GM19035 (cell line): ENCODE measurements at regions not wholly inside any gene's neighbourhood (a gene's known extent, or its start where the extent isn't known, plus 50 kb on each side); places are given as distances from the start of the nearest gene placed in this dataset.
"Not testable (repeated sequence)": the region's sequence is repeated elsewhere in the genome, so short reads cannot be mapped to it uniquely, and the experiment has no call there.

ENCODE experiments used
- ATAC-seq: cut with Tn5 transposase; IDR thresholded peaks from one replicate; pipeline ENCODE4 v1.9.1; 2021; ENCODE audit not compliant: unreplicated experiment

DNA sequence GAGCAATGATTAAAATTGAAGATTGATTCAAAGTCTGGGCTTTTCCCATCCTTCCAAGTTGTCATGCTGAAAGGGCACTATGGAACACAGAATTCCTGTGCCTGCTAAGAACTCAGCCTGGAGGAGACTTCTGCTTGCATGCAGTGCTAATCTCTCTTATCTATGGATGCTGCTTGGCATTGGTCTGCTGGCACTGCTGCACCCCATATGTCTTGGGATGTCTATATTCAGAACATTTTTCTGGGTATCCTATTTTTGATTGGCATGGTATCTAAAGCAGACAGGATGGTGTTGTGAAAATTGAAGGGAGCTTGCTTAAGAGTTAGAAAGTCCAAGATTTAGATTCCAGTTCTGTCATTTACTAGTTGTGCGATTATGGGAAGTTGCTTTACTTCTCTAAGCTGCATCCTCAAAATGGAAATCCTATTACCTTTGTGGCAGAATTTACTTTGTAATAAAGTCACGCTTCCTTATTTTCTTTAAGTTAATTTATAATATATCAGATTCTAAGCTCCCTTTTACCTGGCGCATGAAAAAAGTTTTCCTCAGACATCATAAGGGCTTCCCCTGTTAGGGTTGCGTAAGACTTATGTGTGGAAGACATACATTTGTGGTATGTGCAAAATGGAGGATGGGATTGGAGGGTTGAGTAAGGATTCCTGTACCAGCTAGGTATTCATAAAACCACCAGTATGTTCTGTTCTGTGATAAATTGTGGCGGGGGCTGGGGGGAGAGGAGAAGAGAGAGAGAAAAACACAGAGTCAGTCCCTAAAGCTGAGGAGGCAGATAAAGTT lies 254.0 kb downstream of the DMAC1 start:
- ATAC-seq = no peak

DNA sequence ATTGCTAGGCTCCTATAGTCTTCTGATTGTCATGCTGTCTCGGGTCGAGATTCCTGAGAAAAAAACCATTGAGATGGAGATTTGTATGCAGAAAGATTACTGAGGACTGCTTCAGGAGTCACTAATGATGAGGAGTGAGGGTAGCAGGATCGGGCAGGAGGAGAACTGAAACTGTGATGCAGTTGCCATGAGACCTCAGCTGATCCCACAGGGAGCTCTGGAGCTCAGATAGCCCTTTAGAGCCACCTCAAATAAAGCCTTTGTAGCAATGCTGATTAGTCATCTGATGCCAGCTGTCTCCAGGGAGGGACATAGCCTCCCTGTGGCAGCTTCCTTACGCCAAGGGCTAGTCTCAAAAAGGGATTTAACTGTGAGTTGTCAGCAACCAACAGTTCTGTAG lies 256.9 kb downstream of the DMAC1 start:
- ATAC-seq = no peak

DNA sequence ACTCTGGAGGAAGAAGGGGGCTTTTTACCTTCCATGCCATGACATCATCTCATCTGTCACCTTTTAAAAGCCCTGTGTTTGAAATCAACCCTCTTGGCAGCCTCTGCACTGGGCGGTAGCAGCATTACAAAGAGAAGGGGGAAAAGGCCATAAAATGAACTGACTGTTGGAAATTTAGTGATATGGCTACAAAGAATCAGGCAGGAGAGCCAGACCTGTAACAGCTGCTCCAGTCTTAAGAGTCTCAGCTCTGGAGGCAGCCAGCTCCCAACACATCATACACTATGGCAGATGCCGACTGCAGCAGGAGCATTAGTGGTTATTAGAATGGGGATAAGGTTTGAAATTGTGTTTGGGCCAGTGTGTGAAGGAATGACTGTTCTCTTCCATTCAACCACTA lies 257.5 kb downstream of the DMAC1 start:
- no peak for ATAC-seq

DNA sequence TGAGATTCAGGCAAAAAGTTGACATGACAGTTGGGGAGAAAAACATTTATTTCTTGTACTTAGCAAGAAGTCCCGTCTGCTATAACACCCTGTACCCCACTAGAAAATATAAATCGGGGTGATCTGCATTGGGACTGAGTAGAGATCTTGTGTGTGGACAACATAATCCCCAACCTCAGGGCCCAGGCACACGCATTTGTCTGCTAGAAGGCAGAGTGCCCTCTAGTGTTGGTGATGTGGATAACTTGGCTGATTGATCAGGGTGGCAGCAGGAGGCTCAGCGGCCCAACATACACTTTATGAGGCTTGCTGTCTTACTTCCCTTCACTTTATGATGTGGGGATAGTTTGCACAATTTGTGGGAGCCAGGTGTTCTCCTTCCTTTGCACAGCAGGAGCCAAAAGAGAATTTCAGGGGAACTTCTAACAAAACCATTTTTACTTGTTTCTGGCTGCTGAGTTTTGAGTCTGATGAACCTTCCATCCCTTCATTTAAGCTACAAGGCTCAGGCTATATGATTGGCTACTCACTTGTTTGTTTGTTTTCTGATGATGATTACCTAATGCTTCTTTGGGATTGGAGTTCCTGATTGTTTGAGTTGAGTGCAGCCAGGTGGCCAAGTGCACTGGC lies 263.2 kb downstream of the DMAC1 start:
- ATAC-seq = peak; percentile 84

DNA sequence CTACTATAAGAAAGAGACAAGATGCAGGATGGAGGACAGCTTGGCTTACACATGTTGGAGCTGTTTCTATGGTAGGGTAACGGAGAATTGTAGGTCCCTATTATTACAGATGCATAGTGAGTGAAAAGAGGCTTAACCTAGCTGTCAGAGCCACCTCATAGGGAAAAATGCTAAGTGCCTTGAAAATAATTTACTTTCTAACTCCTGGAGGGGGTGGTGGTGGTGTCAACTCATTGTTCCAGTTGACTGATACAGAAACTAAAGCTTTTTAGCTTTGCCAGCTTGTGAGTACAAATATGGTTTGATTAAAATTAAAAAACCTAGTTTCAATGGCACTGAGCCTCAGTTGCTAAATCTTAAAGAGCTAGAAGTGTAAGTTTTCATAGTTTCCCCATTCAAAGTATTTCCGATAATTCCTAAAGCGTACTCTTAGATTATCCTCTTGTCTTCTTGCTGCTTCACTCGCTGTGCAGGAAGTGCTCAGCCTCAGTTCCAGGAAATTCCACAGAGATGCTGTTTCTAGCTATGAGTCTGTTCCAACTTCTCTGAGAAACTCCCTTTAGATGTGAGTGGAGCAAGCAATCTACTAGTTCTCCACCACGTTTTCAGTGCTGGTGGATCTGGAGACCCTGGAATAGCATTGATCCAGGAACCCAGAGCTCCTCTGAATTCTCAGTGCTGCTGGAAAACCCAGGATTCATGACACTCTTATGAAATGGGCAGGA lies 265.2 kb downstream of the DMAC1 start:
- no peak for ATAC-seq

DNA sequence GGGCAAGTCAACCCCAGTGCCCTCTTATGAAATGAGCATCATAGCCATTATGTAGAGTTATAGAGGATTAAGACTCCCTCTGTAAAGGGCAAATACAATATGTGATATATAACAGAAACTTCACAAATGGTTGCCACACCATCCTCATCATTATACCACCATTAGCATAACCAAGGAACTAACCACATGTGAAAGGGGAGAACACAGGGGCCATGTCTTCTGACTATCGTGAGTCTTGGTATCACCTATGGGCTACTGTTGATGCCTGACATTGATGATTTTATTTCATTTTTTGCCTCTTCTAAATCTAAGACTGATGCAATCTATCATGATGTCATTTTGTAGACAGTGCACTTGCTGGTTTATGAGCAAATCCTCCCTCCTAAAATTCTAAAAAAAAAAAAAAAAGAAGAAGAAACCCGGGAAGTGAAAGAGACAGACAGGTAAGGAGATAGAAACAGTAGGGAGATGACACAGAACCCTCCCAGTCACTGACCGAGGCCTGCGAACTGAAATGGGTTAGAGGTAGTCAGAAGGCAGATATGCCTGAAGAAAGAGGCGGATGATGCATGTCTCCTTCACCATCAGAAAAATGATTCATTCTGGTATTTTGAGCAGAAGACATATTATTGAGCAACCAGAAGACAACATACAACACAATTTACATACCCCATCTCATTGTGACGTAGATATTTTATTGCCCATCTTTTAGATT lies 266.0 kb downstream of the DMAC1 start:
- ATAC-seq = no peak

DNA sequence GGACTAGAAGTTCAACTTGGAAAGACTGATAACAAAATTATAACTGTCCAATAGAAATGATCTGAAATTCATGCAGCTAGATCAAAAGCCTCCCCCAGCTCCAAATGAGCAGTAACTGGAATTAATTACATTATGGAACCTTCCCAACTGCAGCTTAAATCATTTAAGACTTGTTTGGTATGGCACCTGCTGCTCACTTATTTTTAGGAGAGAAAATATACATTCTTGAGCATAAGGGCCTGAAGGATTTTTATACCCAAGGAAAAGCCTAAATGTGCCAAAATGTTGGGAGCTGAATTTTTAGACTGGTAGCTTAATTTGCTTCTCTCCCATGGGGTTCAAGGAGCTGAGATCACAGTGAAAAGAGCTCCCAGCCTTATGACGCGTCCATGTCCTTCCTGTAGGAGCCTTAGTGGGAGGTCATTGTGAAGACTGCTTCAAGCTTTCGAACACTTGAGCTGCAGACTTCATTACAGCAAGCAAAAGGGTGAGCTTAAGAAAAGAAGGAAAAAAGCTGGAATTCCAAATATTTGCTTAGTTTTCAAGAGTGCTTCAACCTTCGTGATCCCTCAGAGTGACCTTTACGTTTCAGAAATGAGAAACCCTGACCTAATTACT lies 276.0 kb downstream of the DMAC1 start:
- no peak for ATAC-seq

DNA sequence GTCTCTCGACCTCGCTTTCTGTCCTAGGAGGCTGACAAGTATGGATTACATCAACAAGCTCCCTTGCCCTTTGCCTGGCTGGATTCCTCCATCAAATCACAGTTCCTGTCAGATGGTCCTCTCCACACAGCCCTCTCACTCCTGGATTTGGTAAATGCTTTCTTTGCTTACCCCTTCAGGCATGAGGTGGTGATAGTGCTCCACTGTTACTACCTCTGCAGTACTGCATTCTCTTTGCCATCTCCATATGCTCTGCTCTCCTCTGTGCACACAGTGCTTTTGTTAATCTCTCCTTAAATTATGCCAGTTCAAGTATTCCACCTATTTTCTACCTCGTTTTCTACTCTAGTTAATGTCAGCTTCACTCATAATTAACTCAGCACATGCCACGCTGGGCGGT lies 279.2 kb downstream of the DMAC1 start:
- ATAC-seq = no peak

DNA sequence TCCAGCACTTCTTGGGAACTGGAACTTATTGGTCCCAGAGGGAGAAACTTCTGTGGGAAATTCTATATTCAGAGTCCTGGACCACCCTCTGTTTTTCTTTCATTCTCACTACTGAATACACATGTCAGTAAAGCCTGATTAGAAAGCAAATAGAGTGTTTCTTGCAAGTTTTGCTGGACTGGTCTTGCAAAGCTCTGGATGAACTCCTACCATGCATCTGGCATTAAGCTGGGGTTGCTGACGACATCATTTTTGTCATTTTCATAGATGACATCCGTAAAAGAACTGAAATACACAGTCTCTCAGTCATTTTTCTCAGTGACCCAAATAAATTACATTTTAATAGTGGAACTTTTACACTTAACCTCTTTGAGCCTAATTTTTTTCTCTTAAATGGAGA lies 283.2 kb downstream of the DMAC1 start:
- no peak for ATAC-seq

DNA sequence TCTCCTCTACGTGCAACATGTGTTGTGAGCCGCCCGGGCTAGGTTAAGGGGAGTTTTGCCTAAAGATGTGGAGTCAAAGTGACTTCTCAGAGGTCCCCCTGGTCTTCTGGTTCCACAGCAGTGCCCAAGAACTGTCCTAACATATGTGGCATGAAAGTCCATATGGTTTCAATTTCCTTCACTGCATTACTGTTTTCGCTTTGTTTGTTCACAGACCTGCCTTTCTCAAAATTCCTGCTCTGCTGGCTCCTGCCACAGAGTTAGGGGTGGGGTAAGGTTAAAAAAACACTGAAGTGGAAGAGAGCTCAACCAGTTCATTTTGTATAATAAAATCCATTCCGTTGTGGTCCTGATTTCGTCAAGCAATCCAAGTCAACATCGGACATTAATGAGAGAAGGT lies 289.4 kb downstream of the DMAC1 start:
- no peak for ATAC-seq

DNA sequence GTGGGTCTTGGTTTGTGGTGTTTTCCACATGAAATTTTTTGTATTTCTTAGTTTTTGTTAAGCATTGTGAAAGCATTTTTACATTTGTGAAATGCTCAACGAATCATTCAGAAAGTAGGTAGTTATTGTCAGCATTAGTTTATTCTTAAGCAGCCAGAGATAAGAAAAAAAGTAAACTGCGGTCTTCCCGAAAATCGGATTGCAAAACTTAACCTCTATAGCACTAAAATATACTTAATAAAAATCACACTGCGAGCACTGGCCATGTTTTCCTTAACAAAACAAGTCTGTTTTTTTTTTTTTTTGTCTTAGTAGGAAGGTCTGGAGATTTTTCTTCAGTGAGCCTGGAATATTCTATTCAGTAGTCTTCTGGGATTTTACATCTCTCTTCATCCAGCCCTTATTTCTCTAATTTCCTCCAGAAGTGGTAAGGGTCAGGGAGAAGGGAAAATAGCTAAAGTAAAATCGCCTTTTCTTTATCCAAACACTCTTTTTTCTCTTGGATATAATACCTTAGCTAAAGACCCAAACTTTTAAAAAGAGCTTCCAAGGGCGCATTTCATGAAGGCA lies 289.9 kb downstream of the DMAC1 start:
- no peak for ATAC-seq

DNA sequence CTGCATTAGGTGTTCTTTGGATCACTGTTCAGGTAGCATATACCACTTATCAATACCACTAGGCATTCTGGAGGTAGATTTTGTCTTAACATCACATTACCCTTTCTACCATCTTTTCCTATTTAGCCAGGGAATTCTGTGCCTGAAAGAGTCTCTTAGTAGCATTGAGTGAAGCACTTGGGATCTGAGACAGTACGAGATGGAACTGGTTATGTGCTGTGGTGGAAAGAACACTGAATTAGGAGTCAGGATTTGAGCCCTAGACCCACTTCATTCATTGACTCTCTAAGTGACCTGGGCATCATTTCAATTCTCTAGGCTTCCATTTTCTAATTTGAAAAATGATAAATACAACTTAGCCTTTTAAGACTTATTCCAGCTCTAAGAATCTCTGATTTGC lies 291.1 kb downstream of the DMAC1 start:
- ATAC-seq = no peak

DNA sequence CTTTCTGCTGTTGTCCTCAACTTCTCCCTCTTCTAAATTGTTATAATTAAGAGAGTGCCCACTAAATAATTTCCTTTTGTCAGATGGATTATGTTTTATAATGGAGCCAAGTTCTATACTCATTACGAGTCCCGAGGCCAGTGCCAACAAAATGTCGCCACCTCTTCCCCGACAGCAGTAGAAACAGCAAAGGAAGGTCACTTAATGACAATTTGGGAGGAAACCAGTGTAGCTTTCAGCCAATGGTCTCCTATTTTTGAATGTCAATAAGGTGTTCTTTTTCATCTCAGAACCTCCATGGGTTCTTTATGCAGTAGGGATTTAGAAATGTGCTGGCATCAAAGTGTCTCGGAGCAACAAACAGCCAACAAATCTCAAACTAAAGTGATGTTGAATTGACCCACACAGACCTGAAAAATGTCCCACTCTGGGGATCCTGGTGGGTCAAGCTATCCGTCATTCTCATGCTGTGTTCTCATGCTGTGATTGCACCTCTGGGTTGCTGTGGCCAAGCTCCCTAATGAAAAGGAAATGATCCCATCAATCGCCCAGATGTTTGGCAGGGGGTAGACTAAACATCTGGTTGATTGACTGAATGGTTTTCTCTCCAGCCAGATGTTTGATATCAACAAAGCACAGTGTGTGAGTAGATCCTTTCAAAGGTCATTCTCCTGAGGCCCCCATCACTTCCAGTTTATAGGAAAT lies 291.9 kb downstream of the DMAC1 start:
- ATAC-seq = no peak

DNA sequence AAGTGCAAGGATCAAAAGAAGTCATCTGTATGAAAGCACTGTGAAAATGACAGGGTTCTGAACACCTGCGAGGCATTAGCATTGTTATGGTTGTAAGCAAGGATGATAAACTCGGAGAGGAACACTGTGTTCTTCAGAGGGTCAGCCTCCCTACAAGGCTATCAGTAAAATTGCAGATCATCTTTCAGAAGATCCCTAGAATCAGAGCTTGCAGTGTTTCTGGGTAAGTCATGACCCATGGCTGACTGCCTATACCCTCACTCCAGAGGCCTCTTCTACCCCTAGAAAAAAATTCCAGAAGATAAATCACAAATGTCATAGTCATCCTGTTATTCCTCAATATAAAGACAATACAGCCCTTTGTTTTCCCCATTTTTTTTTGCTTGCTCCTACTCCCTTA lies 292.6 kb downstream of the DMAC1 start:
- no peak for ATAC-seq

DNA sequence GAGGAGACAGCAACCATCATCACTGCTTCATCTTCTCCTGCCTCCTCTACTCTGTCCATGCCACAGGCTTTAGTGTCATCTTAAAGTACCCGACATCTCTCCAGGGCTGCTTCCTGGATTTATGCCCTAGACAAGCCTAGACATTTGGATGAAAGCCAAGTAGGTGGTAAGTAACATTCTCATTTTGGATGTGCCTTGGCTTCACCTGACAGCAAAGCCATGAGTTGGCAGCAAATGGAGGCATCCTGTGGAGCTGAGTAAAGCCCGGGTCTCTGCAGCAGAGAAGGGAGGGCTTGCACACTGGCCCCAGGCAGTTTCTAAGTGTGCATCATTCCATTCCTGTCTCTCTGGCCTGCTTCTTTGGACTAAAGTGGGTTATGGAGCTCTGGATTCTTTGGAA lies 299.1 kb downstream of the DMAC1 start:
- no peak for ATAC-seq

DNA sequence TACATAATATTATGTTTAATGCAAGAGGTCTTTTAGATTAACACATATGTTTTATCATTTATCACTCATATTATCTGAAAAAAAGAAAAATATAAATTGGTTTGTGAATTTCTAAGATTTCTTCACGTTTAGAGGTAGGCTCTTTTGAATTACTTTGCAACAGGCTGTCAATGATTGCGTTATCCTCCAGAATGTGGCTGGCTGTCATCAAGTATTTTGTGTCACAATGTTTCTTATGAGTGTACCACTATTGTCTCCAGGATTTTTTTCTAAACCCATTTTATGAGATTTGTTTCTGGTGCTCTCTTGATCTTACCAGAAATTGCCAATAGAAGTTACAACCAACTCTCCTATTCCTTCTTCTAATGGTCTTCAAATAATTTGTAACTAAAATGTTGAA lies 307.9 kb downstream of the DMAC1 start:
- ATAC-seq = no peak

DNA sequence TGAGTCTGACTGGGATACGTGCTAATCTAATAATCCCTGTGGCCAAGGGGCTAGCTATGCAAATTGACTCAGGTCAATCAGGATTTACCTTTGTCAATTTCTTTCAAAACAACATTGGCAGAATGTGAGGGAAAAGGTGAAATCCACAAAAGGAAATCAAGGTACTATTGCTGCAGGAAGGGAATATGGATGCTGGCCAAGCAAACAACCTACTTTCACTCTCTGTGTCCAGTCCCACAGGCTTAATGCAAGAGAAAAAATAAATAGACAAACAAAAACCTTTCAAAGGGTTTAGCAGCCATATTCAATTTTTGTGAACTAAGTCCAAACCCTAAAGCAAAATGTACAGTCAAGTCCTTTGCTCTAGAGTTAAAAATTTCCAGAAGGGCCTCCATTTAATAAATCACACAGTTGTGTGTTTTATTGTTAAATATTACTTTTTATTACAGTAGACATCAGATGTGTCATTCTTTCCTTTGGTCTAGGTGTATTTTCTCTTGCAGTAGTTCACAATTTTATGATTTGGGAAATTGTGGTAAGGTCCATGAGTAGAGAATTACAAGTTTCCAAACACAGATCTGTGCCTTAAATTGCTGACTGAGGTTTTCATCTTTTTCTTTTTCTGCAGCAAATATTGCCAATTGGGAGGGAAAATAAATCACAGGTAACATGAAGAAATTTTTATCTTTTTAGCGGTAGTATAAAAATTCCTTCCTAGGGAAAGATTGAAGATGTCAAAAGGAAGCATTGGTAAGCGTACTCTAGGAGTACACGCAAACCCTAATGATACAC lies 309.1 kb downstream of the DMAC1 start:
- no peak for ATAC-seq

DNA sequence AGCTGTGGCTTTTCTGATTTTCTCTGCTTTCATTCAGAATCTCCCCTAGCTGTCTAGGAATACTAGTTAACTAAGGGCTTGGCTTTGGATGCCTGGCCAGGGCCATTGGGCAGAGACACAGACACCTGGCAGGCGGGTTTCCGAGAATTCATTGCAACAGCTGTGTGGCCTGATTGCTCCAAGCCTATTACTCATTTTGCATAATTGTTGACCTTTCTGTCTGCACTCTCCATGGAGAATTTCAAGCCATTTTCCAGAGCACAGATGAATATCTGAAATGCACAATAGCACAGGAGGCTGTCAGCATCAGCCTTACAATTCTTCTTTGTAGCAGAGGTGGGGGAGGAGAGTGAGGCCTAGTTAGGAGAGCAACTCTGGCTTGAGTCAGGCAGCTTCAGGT lies 310.5 kb downstream of the DMAC1 start:
- ATAC-seq = no peak

DNA sequence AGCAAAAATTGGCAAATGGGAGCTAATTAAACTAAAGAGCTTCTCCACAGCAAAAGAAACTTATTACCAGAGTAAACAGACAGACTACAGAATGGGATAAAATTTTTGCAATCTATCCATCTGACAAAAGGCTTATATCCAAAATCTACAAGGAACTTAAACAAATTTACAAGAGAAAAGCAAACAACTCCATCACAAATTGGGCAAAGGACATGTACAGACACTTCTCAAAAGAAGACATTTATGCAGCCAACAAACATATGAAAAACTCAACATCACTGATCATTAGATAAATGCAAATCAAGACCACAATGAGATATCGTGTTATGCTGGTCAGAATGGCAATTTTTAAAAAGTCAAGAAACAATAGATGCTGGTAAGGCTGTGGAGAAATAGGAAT lies 315.6 kb downstream of the DMAC1 start:
- not testable (repeated sequence) for ATAC-seq
